ENCODE measurements at regions not wholly inside any gene's neighbourhood (a gene's known extent, or its start where the extent isn't known, plus 50 kb on each side); places are given as distances from the start of the nearest gene placed in this dataset.

GRCh38 chr4:122034619-122035018, 82.8 kb upstream of the TRPC3 start:
- DNase-seq (ENCODE audit: low spot score), result no peak

- no peak for DNase-seq (ENCODE audit: low spot score)
Observed at GRCh38 chr4:122027203-122027602, 75.3 kb upstream of the TRPC3 start.

- peak; percentile 33 for DNase-seq (ENCODE audit: low spot score)
Observed at GRCh38 chr4:122017296-122017695, 65.4 kb upstream of the TRPC3 start.

GRCh38 chr4:122015203-122015602, 63.3 kb upstream of the TRPC3 start:
- DNase-seq (ENCODE audit: low spot score), result no peak

GRCh38 chr4:122012735-122013134, 60.9 kb upstream of the TRPC3 start:
- DNase-seq (ENCODE audit: low spot score), result no peak

- DNase-seq (ENCODE audit: low spot score), result no peak
Observed at GRCh38 chr4:122010610-122011009, 58.8 kb upstream of the TRPC3 start.

- DNase-seq (ENCODE audit: low spot score), result no peak
Observed at GRCh38 chr4:122009524-122009923, 57.7 kb upstream of the TRPC3 start.

GRCh38 chr4:122007016-122007415, 55.2 kb upstream of the TRPC3 start:
- DNase-seq (ENCODE audit: low spot score), result peak; percentile 21

- DNase-seq (ENCODE audit: low spot score), result peak; percentile 17
Observed at GRCh38 chr4:122005064-122005755, 53.4 kb upstream of the TRPC3 start.

- DNase-seq (ENCODE audit: low spot score), result peak; percentile 17
Observed at GRCh38 chr4:122003335-122003734, 51.5 kb upstream of the TRPC3 start.

Measured in umbilical cord (tissue), 1 donor.